ENCODE measurements at regions not wholly inside any gene's neighbourhood (a gene's known extent, or its start where the extent isn't known, plus 50 kb on each side); places are given as distances from the start of the nearest gene placed in this dataset.

DNA sequence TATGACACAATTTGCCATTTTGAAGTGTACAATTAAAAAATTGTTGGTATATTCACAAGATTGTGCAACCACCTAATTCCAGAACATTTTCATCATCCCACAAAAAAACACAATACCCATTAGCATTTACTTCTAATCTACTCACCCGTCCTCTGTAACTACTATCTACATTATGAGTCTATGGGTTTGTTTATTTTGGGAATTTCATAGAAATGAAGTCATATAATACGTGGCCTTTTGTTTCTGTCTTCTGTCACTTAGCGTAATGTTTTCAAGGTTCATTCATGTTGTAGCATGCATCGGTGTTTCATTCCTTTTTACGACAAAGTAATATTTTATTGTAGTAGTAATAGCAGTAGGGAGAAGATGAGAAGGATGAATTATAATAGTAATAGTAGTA, 55.2 kb upstream of the CNTN6 start:
- DNase-seq (ENCODE audit: low spot score) (no peak), FAIRE-seq (no peak), ATAC-seq (no peak)
- Histone ChIP-seq H3K4me2 (ENCODE audit: low read depth, low read length) (no peak overlapping the region), H4K20me1 (ENCODE audit: insufficient read depth, low read length) (no peaks in the 10 kb centered on the region), H3K79me2 (ENCODE audit: insufficient read depth, low read length) (no peaks in the 10 kb centered on the region), H3K27me3 (ENCODE audit: control insufficient read depth in 1 of 2, insufficient read depth in 2 of 2, low read length in 2 of 2) (no peaks in the 10 kb centered on the region; a peak in 1 of 5 replicates), H3K9ac (ENCODE audit: insufficient read depth, low read depth, low read length) (no peak overlapping the region), H2AFZ (ENCODE audit: low read length) (no peak overlapping the region), H3K27ac (ENCODE audit: extremely low read length, insufficient read depth, low read length) (no peak overlapping the region), H3K4me1 (ENCODE audit: insufficient read depth, low read length) (no peaks in the 10 kb centered on the region), H3K9me3 (ENCODE audit: low read length) (peaks cover 88% of the 10 kb centered on the region), H3K36me3 (replicated peaks in 1 of 2; ENCODE audit: control insufficient read depth in 1 of 2, insufficient read depth in 2 of 2, low read length in 2 of 2) (no peaks in the 10 kb centered on the region), H3K4me3 (replicated peaks in 1 of 3; ENCODE audit: insufficient read depth in 1 of 3, low read depth in 2 of 3, low read length in 3 of 3) (no peak overlapping the region)
- intact Hi-C loops (cut with micrococcal nuclease; ENCODE audit: unreplicated experiment), result no loop called here
- POLR2A ChIA-PET, result no interaction called here
- in situ Hi-C loops (cut with HindIII; ENCODE audit: extremely low pct_ligation_motif_present, low pct_unique_long_range_greater_than_20kb), result no loop called here
- CTCF ChIA-PET (ENCODE audit: low intra/inter-chr PET ratio, low total read pairs), result no interaction called here
- WGBS (ENCODE audit: low lambda C conversion rate), result 41% methylated on average over 5 of the region's 5 CpGs
- TF ChIP-seq ZNF570 (CRISPR knock-in tag; IDR thresholded peaks at IDR 0.05; ENCODE audit: borderline replicate concordance) (no peak), HNF1A (IDR thresholded peaks at IDR 0.05; ENCODE audit: low read depth) (no peak), HNF1A (CRISPR knock-in tag; IDR thresholded peaks at IDR 0.05; ENCODE audit: borderline replicate concordance) (no peak), ZNF775 (CRISPR knock-in tag; IDR thresholded peaks at IDR 0.05; ENCODE audit: borderline replicate concordance) (no peak), GZF1 (CRISPR knock-in tag; IDR thresholded peaks at IDR 0.05) (no peak), FLYWCH1 (CRISPR knock-in tag; IDR thresholded peaks at IDR 0.05) (no peak), SNAPC4 (CRISPR knock-in tag; IDR thresholded peaks at IDR 0.05) (no peak), ZFP36 (IDR thresholded peaks at IDR 0.05; ENCODE audit: borderline replicate concordance, low read depth, low read length, partially characterized antibody) (no peak), ZNF574 (CRISPR knock-in tag; IDR thresholded peaks at IDR 0.05) (no peak)
- TF ChIP-seq, protein P1, sequence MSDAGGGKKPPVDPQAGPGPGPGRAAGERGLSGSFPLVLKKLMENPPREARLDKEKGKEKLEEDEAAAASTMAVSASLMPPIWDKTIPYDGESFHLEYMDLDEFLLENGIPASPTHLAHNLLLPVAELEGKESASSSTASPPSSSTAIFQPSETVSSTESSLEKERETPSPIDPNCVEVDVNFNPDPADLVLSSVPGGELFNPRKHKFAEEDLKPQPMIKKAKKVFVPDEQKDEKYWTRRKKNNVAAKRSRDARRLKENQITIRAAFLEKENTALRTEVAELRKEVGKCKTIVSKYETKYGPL (CRISPR knock-in tag; IDR thresholded peaks at IDR 0.05), result no peak
- BruUV-seq (replicated peaks), result no TSS peak

Measured in HepG2 (cell line).